OCI-LY1 (cell line): ENCODE measurements at regions not wholly inside any gene's neighbourhood (a gene's known extent, or its start where the extent isn't known, plus 50 kb on each side); places are given as distances from the start of the nearest gene placed in this dataset.

ENCODE experiments used
- CTCF ChIP-seq: fragments of 200-600 bp; sonication (generic), shearing (Covaris generic); IDR thresholded peaks from 2 replicates; pipeline ENCODE4 v1.5.1; 2017; ENCODE audit warnings: mild to moderate bottlenecking, antibody characterized with exemption, low read length, moderate library complexity, mixed read lengths
- EZH2 ChIP-seq: fragments of 200-600 bp; sonication (generic), shearing (Covaris generic); IDR thresholded peaks from 2 replicates; pipeline ENCODE4 v1.8.0; 2017; ENCODE audit warnings: borderline replicate concordance, mixed run types, mild to moderate bottlenecking, antibody characterized with exemption, low read length, moderate library complexity, mixed read lengths

- no peak for TF ChIP-seq CTCF
- TF ChIP-seq EZH2 = no peak
Observed at GRCh38 chr4:181484396-181484795, 758.8 kb upstream of the TENM3 start.
